Neural crest cell (in vitro differentiated cells): ENCODE measurements at regions not wholly inside any gene's neighbourhood (a gene's known extent, or its start where the extent isn't known, plus 50 kb on each side); places are given as distances from the start of the nearest gene placed in this dataset.

ENCODE experiments used
- DNase-seq: peaks from one replicate; pipeline ENCODE4 v3.0.0; 2021; ENCODE audit warnings: low read depth, mixed read lengths, low spot score
- H3K27ac Mint-ChIP-seq: one replicate; pipeline ENCODE4 v1.8.0; 2021; ENCODE audit warnings: mild to moderate bottlenecking, mixed read lengths; ENCODE audit not compliant: unreplicated experiment
- H3K27me3 Mint-ChIP-seq: 2 replicates; pipeline ENCODE4 v1.8.0; 2021; ENCODE audit warnings: low read depth, mild to moderate bottlenecking, mixed read lengths
- H3K36me3 Mint-ChIP-seq: 2 replicates; pipeline ENCODE4 v1.8.0; 2021; ENCODE audit warnings: low read depth, mild to moderate bottlenecking, mixed read lengths
- H3K4me1 Mint-ChIP-seq: 2 replicates; pipeline ENCODE4 v1.8.0; 2021; ENCODE audit warnings: mixed read lengths
- H3K4me3 Mint-ChIP-seq: one replicate; pipeline ENCODE4 v1.8.0; 2021; ENCODE audit warnings: mild to moderate bottlenecking, mixed read lengths
- H3K9me3 Mint-ChIP-seq: 2 replicates; pipeline ENCODE4 v1.8.0; 2021; ENCODE audit warnings: mixed read lengths
- TF ChIP-seq, protein P1 (sequence below): fragments of 200-600 bp; sonication (generic); conservative IDR thresholded peaks from 2 replicates; pipeline ENCODE4 v1.5.0; 2021; ENCODE audit warnings: antibody characterized with exemption, mild to moderate bottlenecking

DNA sequence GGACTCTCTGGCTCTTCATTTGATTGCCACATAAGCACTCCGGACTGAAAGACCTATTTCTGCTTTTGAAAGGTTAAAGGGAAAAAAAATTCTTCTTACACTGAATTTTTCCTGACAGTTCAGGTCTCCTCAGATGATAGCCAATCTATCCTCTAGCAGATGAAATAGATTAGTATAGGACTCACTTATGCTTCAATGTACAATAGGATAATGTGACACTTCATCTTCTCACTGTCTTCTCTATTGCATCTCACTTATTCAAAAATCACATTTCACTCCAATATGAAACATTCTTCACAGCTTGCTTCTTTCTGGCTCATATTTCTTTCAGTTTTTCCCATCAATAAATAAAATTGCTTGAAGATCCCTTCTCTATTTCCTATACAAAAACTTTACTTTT lies 860.9 kb upstream of the SLITRK6 start:
- Mint-ChIP-seq H3K27me3 (no peaks in the 10 kb centered on the region), H3K4me1 (no peaks in the 10 kb centered on the region), H3K9me3 (no peaks in the 10 kb centered on the region), H3K36me3 (no peaks in the 10 kb centered on the region), H3K27ac (no peak overlapping the region), H3K4me3 (no peak overlapping the region)
- no peak for DNase-seq
- TF ChIP-seq, protein P1, sequence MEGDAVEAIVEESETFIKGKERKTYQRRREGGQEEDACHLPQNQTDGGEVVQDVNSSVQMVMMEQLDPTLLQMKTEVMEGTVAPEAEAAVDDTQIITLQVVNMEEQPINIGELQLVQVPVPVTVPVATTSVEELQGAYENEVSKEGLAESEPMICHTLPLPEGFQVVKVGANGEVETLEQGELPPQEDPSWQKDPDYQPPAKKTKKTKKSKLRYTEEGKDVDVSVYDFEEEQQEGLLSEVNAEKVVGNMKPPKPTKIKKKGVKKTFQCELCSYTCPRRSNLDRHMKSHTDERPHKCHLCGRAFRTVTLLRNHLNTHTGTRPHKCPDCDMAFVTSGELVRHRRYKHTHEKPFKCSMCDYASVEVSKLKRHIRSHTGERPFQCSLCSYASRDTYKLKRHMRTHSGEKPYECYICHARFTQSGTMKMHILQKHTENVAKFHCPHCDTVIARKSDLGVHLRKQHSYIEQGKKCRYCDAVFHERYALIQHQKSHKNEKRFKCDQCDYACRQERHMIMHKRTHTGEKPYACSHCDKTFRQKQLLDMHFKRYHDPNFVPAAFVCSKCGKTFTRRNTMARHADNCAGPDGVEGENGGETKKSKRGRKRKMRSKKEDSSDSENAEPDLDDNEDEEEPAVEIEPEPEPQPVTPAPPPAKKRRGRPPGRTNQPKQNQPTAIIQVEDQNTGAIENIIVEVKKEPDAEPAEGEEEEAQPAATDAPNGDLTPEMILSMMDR: no peak

DNA sequence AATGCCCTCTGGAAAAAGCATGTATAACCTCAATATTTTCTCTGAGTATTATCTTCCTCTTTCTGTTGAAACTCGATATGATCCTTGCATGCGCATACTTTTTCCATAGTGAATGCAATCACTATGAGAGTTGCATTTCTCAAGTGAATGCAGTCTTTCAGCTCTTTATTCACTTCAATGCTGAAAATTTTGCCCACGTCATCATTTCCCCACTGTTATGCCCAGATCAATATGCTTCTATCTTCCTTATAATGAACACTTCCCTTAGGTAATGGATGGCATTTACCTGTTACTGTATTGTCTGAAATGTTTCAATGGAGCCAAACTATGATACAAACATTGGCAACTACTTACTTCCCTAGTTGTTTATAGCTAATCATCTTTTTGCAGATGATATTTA lies 866.6 kb upstream of the SLITRK6 start:
- TF ChIP-seq, protein P1: no peak
- no peak overlapping the region for H3K27ac Mint-ChIP-seq
- no peaks in the 10 kb centered on the region for H3K4me1 Mint-ChIP-seq
- H3K4me3 Mint-ChIP-seq: no peak overlapping the region
- DNase-seq: no peak
- H3K36me3 Mint-ChIP-seq: no peaks in the 10 kb centered on the region
- no peaks in the 10 kb centered on the region for H3K9me3 Mint-ChIP-seq
- H3K27me3 Mint-ChIP-seq: no peaks in the 10 kb centered on the region

DNA sequence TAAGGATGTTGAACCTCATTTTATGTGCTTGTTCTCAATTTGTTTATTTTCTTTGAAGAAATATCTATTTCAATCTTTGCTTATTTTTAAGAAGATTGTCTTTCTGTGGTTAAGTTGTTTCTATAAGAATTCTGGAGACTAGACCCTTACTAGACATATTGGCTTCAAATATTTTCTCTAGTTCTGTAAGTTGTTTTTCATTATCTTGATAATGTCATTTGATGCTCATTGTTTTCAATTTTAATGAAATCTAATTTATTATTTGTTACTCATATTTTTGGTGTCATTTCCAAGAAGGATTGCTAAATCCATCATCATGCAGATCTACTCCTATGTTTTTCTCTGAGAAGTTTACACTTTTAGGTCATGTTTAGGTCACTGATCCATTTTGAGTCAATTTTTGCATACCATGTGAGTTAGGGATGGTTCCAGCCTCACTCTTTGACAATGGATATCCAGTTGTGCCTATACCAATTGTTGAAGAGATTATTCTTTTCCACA lies 874.8 kb upstream of the SLITRK6 start:
- no peak overlapping the region for H3K4me3 Mint-ChIP-seq
- no peaks in the 10 kb centered on the region for H3K9me3 Mint-ChIP-seq

DNA sequence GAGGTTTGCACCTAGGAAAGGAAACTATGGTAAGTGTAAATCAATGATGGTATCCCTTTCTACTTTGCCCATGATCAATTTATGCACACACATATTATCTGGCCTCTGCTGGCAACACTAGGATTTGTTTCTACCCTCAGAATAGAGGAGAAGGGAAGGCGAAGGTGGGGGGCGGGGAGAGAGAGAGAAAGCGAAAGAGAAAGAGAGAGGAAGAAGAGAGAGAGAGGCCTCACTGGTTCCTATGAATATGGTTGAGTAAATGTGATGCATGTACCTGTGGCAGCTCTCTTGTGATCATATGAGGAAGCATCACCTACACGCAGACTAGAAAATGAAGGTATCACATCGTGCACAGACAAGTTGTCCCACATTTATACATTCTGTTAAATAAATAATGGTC lies 882.0 kb upstream of the SLITRK6 start:
- TF ChIP-seq, protein P1: no peak
- H3K4me3 Mint-ChIP-seq: no peak overlapping the region
- H3K27ac Mint-ChIP-seq: no peak overlapping the region
- H3K4me1 Mint-ChIP-seq: no peaks in the 10 kb centered on the region
- H3K36me3 Mint-ChIP-seq: peaks cover 2% of the 10 kb centered on the region
- H3K27me3 Mint-ChIP-seq: no peaks in the 10 kb centered on the region
- DNase-seq: no peak
- peaks cover 7% of the 10 kb centered on the region for H3K9me3 Mint-ChIP-seq

More for the DNA sequence above, 874.8 kb upstream of the SLITRK6 start:
- Mint-ChIP-seq H3K27me3 (no peaks in the 10 kb centered on the region), H3K4me1 (no peaks in the 10 kb centered on the region), H3K27ac (no peak overlapping the region), H3K36me3 (no peaks in the 10 kb centered on the region)
- TF ChIP-seq, protein P1: no peak
- DNase-seq: no peak

DNA sequence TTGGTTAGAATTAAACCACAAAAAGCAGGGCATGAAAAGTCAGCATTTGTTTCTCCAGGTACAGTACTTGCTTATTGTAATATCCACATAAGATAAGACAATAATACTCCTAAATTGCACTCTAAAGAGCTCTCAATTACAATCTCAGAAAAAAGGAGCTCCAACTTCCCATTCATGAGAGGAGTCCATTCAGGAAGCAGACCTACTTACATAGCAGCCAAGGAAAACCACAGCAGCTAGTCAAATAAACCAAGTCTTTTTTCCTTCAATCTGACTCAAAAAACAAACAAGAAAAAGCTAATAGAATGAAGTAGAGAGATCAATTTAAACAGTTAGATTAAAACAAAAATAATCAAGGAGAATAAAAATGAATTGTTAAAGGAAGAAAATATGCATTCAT lies 885.2 kb upstream of the SLITRK6 start:
- Mint-ChIP-seq H3K4me1 (no peaks in the 10 kb centered on the region), H3K27me3 (no peaks in the 10 kb centered on the region), H3K4me3 (no peak overlapping the region), H3K36me3 (peaks cover 2% of the 10 kb centered on the region), H3K27ac (no peak overlapping the region), H3K9me3 (peaks cover 7% of the 10 kb centered on the region)
- DNase-seq: no peak
- TF ChIP-seq, protein P1: no peak

DNA sequence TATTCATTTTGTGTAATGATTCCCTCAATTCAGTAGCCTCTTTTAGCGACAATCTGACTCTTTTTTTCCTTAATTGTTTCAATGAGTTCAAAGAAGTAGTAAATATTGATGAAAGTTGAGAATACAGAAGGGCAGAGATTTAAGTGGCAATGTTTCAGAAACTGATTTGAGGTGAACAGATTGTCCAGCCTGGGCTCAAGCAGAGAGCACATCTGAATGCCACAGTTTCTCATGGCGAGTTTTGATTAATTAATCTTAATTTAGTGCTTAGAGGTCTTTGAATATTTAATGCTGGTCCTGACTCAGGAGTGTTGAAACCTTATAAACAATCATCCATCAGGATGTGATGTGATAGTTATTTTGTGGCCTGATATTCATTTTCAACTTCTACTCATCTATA lies 890.7 kb upstream of the SLITRK6 start:
- TF ChIP-seq, protein P1: no peak
- H3K4me3 Mint-ChIP-seq: no peak overlapping the region
- H3K27me3 Mint-ChIP-seq: no peaks in the 10 kb centered on the region
- H3K4me1 Mint-ChIP-seq: no peaks in the 10 kb centered on the region
- H3K36me3 Mint-ChIP-seq: no peaks in the 10 kb centered on the region
- peaks cover 7% of the 10 kb centered on the region for H3K9me3 Mint-ChIP-seq
- no peak for DNase-seq
- no peak overlapping the region for H3K27ac Mint-ChIP-seq
